Stomach (tissue), 8 donors: ENCODE measurements at regions not wholly inside any gene's neighbourhood (a gene's known extent, or its start where the extent isn't known, plus 50 kb on each side); places are given as distances from the start of the nearest gene placed in this dataset.

Experiments
- DNase-seq, 2 donors: peaks; one replicate each; pipeline versions ENCODE4 v3.0.0 to v3.0.0-alpha.2; 2013 to 2019
- H3K27ac ChIP-seq, 5 donors: fragments of 200-600 bp in 4 of 5; sonication (generic) in 4 of 5; one replicate each; pipeline ENCODE4 v1.5.1; 2013 to 2019; ENCODE audit warnings: mild to moderate bottlenecking in 1 of 5, moderate library complexity in 1 of 5
- H3K27me3 ChIP-seq, 3 donors: fragments of 200-600 bp; sonication (generic); one replicate each; pipeline ENCODE4 v1.5.1; 2017 to 2019; ENCODE audit warnings: mixed run types in 1 of 3
- H3K36me3 ChIP-seq, 4 donors: fragments of 200-600 bp; sonication (generic); 1 replicate in 3 of 4; 2 replicates in 1 of 4; pipeline ENCODE4 v1.5.1; 2016 to 2019
- H3K4me1 ChIP-seq, 4 donors: fragments of 200-600 bp; sonication (generic); one replicate each; pipeline ENCODE4 v1.5.1; 2016 to 2019
- H3K4me3 ChIP-seq, 4 donors: fragments of 200-600 bp; sonication (generic) in 3 of 4; one replicate each; pipeline ENCODE4 v1.5.1; 2016 to 2019; ENCODE audit warnings: mild to moderate bottlenecking in 1 of 4
- H3K9me3 ChIP-seq, 4 donors: fragments of 200-600 bp; sonication (generic); one replicate each; pipeline ENCODE4 v1.5.1; 2016 to 2019
- CTCF ChIP-seq, 7 experiments: fragments of 450-650 bp in 4 of 7; fragments of 200-600 bp in 3 of 7; sonication (generic) in 3 of 7; IDR thresholded peaks; one replicate each; pipeline ENCODE4 v1.5.1; 2016 to 2019; ENCODE audit warnings: antibody characterized with exemption in 7 of 7, control low read depth in 2 of 7, mild to moderate bottlenecking in 1 of 7
- EP300 ChIP-seq: sonication (generic); formaldehyde crosslinking; IDR thresholded peaks from one replicate; pipeline ENCODE4 v1.6.1; 2017; ENCODE audit warnings: antibody characterized with exemption
- POLR2A ChIP-seq, 4 donors: fragments of 450-650 bp; IDR thresholded peaks; one replicate each; pipeline ENCODE4 v1.6.1; 2016; ENCODE audit warnings: antibody characterized with exemption in 4 of 4, control low read depth in 2 of 4, mild to moderate bottlenecking in 1 of 4, moderate library complexity in 1 of 4
- POLR2AphosphoS5 ChIP-seq, 3 donors: sonication (generic); formaldehyde crosslinking; IDR thresholded peaks; one replicate each; pipeline ENCODE4 v1.6.1; 2016; ENCODE audit warnings: antibody characterized with exemption in 3 of 3
- WGBS, 5 donors: extraction: QIAGEN DNeasy Blood & Tissue Kit in 3 of 5; methylation state at CpG; one replicate each; pipeline versions ENCODE4 v1.1.5 to v1.1.7; 2013 to 2018; 5-methylcytosine and 5-hydroxymethylcytosine counted together
- intact Hi-C: fragments of 100-400 bp; cut with DNase I; formaldehyde crosslinking; loops from one replicate; pipeline ENCODE4 v1.15.1; 2023; ENCODE audit warnings: low total_unique reads
- donor health status: healthy with polysubstance abuse.
- donor health status: Bipolar disorder and iron deficiency.
- donor health status: healthy.

- Histone ChIP-seq H3K9me3 (no peaks in the 10 kb centered on the region), H3K36me3 (no peaks in the 10 kb centered on the region), H3K4me1 (no peaks in the 10 kb centered on the region), H3K27me3 (peaks cover 0 to 31% (median 0%) of the 10 kb centered on the region in 3 donors), H3K4me3 (no peak overlapping the region), H3K27ac (no peak overlapping the region)
- no peak for DNase-seq
- 88 to 92% (median 92%) methylated on average over 21 to 23 of the region's 23 CpGs for WGBS, 5 donors
- TF ChIP-seq POLR2A (IDR thresholded peaks at IDR 0.05) (no peak), EP300 (no peak), CTCF (IDR thresholded peaks at IDR 0.05) (no peak), POLR2AphosphoS5 (IDR thresholded peaks at IDR 0.05) (no peak)
- intact Hi-C loops = no loop called here
Observed at GRCh38 chr20:24052599-24053275, 64.2 kb upstream of the GGTLC1 start.

GRCh38 chr20:24051160-24051559, 62.6 kb upstream of the GGTLC1 start:
- TF ChIP-seq POLR2A (IDR thresholded peaks at IDR 0.05) (no peak), POLR2AphosphoS5 (IDR thresholded peaks at IDR 0.05) (no peak), EP300 (no peak), CTCF (IDR thresholded peaks at IDR 0.05) (no peak)
- no peaks in the 10 kb centered on the region for H3K4me1 ChIP-seq
- intact Hi-C loops = no loop called here
- no peak overlapping the region for H3K27ac ChIP-seq
- no peaks in the 10 kb centered on the region for H3K9me3 ChIP-seq
- DNase-seq = no peak
- H3K36me3 ChIP-seq = no peaks in the 10 kb centered on the region
- WGBS, 5 donors = 43 to 61% (median 49%) methylated on average over 2 of the region's 2 CpGs
- peaks cover 0 to 31% (median 0%) of the 10 kb centered on the region in 3 donors for H3K27me3 ChIP-seq
- H3K4me3 ChIP-seq = no peak overlapping the region

GRCh38 chr20:24050119-24050518, 61.5 kb upstream of the GGTLC1 start:
- 66 to 80% (median 78%) methylated on average over 3 of the region's 3 CpGs for WGBS, 5 donors
- Histone ChIP-seq H3K4me1 (no peaks in the 10 kb centered on the region), H3K36me3 (no peaks in the 10 kb centered on the region), H3K27ac (no peak overlapping the region), H3K27me3 (peaks cover 0 to 31% (median 0%) of the 10 kb centered on the region in 3 donors), H3K4me3 (no peak overlapping the region), H3K9me3 (no peaks in the 10 kb centered on the region)
- no peak for TF ChIP-seq EP300
- intact Hi-C loops = no loop called here
- no peak for DNase-seq

- Histone ChIP-seq H3K36me3 (no peaks in the 10 kb centered on the region), H3K4me3 (no peak overlapping the region), H3K27ac (no peak overlapping the region), H3K27me3 (peaks cover 0 to 31% (median 0%) of the 10 kb centered on the region in 3 donors), H3K4me1 (no peaks in the 10 kb centered on the region), H3K9me3 (no peaks in the 10 kb centered on the region)
- WGBS, 5 donors = 50 to 81% (median 63%) methylated on average over 2 of the region's 2 CpGs
- no peak for DNase-seq
- no peak for TF ChIP-seq EP300
- no peak for TF ChIP-seq POLR2AphosphoS5 (IDR thresholded peaks at IDR 0.05)
- no peak for TF ChIP-seq POLR2A (IDR thresholded peaks at IDR 0.05)
- TF ChIP-seq CTCF (IDR thresholded peaks at IDR 0.05) = no peak
- intact Hi-C loops = no loop called here
Observed at GRCh38 chr20:24049081-24049480, 60.5 kb upstream of the GGTLC1 start.

- DNase-seq = peak in 1 of 2 donors; percentile 12
- intact Hi-C loops = no loop called here
- Histone ChIP-seq H3K4me3 (no peak overlapping the region), H3K4me1 (no peaks in the 10 kb centered on the region), H3K27me3 (peaks cover 0 to 28% (median 0%) of the 10 kb centered on the region in 3 donors), H3K9me3 (no peaks in the 10 kb centered on the region), H3K36me3 (no peaks in the 10 kb centered on the region), H3K27ac (no peak overlapping the region)
- no peak for TF ChIP-seq EP300
- TF ChIP-seq POLR2A (IDR thresholded peaks at IDR 0.05) = no peak
- TF ChIP-seq CTCF (IDR thresholded peaks at IDR 0.05) = no peak
- TF ChIP-seq POLR2AphosphoS5 (IDR thresholded peaks at IDR 0.05) = no peak
- 34 to 56% (median 42%) methylated on average over 13 to 16 of the region's 16 CpGs for WGBS, 5 donors
Observed at GRCh38 chr20:24048024-24048611, 59.5 kb upstream of the GGTLC1 start.
